AG09309 (cell line): ENCODE measurements at regions not wholly inside any gene's neighbourhood (a gene's known extent, or its start where the extent isn't known, plus 50 kb on each side); places are given as distances from the start of the nearest gene placed in this dataset.

ENCODE experiments used
- DNase-seq: peaks from one replicate; pipeline ENCODE4 v3.0.0-alpha.2; 2010; ENCODE audit warnings: low read depth
- H3K4me3 ChIP-seq: 2 replicates; pipeline ENCODE4 v1.5.1; 2011; ENCODE audit warnings: mild to moderate bottlenecking, low read depth, low read length, moderate library complexity; ENCODE audit not compliant: control insufficient read depth
- CTCF ChIP-seq: IDR thresholded peaks from 2 replicates; pipeline ENCODE4 v1.5.1; 2011; ENCODE audit warnings: mild to moderate bottlenecking, low read depth, low read length, inconsistent platforms; ENCODE audit not compliant: insufficient read depth, control insufficient read depth; ENCODE audit errors: missing control alignments

- no peak overlapping the region for H3K4me3 ChIP-seq
- no peak for DNase-seq
- no peak for TF ChIP-seq CTCF
These were observed 229.0 kb downstream of the SOX11 start for GRCh38 chr2:5921081-5921642.

- no peak overlapping the region for H3K4me3 ChIP-seq
These were observed 232.1 kb downstream of the SOX11 start for GRCh38 chr2:5923957-5924945.

GRCh38 chr2:5925604-5926003, 233.4 kb downstream of the SOX11 start:
- no peak overlapping the region for H3K4me3 ChIP-seq
- TF ChIP-seq CTCF, result no peak
- DNase-seq, result no peak

More at GRCh38 chr2:5923957-5924945, 232.1 kb downstream of the SOX11 start:
- no peak for DNase-seq
- TF ChIP-seq CTCF, result no peak

GRCh38 chr2:5926871-5927512, 234.8 kb downstream of the SOX11 start:
- no peak for TF ChIP-seq CTCF
- H3K4me3 ChIP-seq, result no peak overlapping the region
- DNase-seq, result no peak

- no peak for TF ChIP-seq CTCF
- no peak overlapping the region for H3K4me3 ChIP-seq
- DNase-seq, result no peak
These were observed 240.6 kb downstream of the SOX11 start for GRCh38 chr2:5932556-5933469.

GRCh38 chr2:5933669-5934068, 241.5 kb downstream of the SOX11 start:
- no peak for DNase-seq
- TF ChIP-seq CTCF, result no peak
- H3K4me3 ChIP-seq, result no peak overlapping the region
